ENCODE measurements at regions not wholly inside any gene's neighbourhood (a gene's known extent, or its start where the extent isn't known, plus 50 kb on each side); places are given as distances from the start of the nearest gene placed in this dataset.

- DNase-seq (ENCODE audit: low read depth, low spot score) (no peak), ATAC-seq (no peak), FAIRE-seq (no peak)
- ChIA-PET CTCF (no interaction called here), SMC1A (ENCODE audit: uncharacterized antibody, unreplicated experiment) (interaction anchor here (0.6 kb wide), 1 partner anchor 108 kb away, joined by 3 read pairs; no protein-coding TSS in a partner anchor), POLR2A (no interaction called here), RAD21 (ENCODE audit: unreplicated experiment) (no interaction called here)
- Histone ChIP-seq H2AFZ (ENCODE audit: control insufficient read depth, low read depth, low read length) (no peak overlapping the region), H3K36me3 (ENCODE audit: control insufficient read depth in 2 of 2, insufficient read depth in 2 of 2, low read length in 1 of 2) (no peaks in the 10 kb centered on the region), H3K27me3 (replicated peaks in 1 of 2; ENCODE audit: control insufficient read depth in 2 of 2, insufficient read depth in 2 of 2, low read length in 1 of 2) (peaks cover 0 to 2% of the 10 kb centered on the region in 2 experiments), H3K9me3 (replicated peaks; ENCODE audit: control insufficient read depth, insufficient read depth, low read length) (no peaks in the 10 kb centered on the region; the same call in 2 of the 3 replicates), H3K4me2 (ENCODE audit: control insufficient read depth, insufficient read depth) (no peak overlapping the region), H3K4me1 (ENCODE audit: control insufficient read depth, insufficient read depth, low read length) (no peaks in the 10 kb centered on the region), H3K27ac (ENCODE audit: control insufficient read depth, insufficient read depth) (no peak overlapping the region), H3K9ac (ENCODE audit: control insufficient read depth, insufficient read depth, low read length) (no peak overlapping the region), H3K79me2 (ENCODE audit: control insufficient read depth, insufficient read depth, low read length) (no peaks in the 10 kb centered on the region), H3K4me3 (no peak overlapping the region), H4K20me1 (ENCODE audit: control insufficient read depth, insufficient read depth) (no peaks in the 10 kb centered on the region)
- in situ Hi-C loops (cut with MboI) = no loop called here
- 16% methylated on average over 9 of the region's 9 CpGs for WGBS (ENCODE audit: insufficient coverage, insufficient replicate concordance, low lambda C conversion rate, missing lambda C conversion rate)
- intact Hi-C loops (cut with micrococcal nuclease; ENCODE audit: unreplicated experiment) = no loop called here
- TF ChIP-seq USF1 (IDR thresholded peaks at IDR 0.05; ENCODE audit: borderline replicate concordance, extremely low read length, insufficient read depth, low read depth, low read length) (peak; percentile 27), ZNF24 (IDR thresholded peaks at IDR 0.05) (no peak)
- no TSS peak for BruUV-seq (replicated peaks)
Measured at GRCh38 chr2:2686222-2686621, 355.1 kb upstream of the MYT1L start.

- ChIA-PET CTCF (no interaction called here), RAD21 (ENCODE audit: unreplicated experiment) (no interaction called here), POLR2A (no interaction called here), SMC1A (ENCODE audit: uncharacterized antibody, unreplicated experiment) (no interaction called here)
- Histone ChIP-seq H3K79me2 (ENCODE audit: control insufficient read depth, insufficient read depth, low read length) (no peaks in the 10 kb centered on the region), H4K20me1 (ENCODE audit: control insufficient read depth, insufficient read depth) (no peaks in the 10 kb centered on the region), H3K27ac (ENCODE audit: control insufficient read depth, insufficient read depth) (no peak overlapping the region), H3K27me3 (replicated peaks in 1 of 2; ENCODE audit: control insufficient read depth in 2 of 2, insufficient read depth in 2 of 2, low read length in 1 of 2) (peaks cover 0 to 2% of the 10 kb centered on the region in 2 experiments), H3K4me2 (ENCODE audit: control insufficient read depth, insufficient read depth) (no peak overlapping the region), H2AFZ (ENCODE audit: control insufficient read depth, low read depth, low read length) (no peak overlapping the region), H3K9me3 (replicated peaks; ENCODE audit: control insufficient read depth, insufficient read depth, low read length) (no peaks in the 10 kb centered on the region), H3K4me1 (ENCODE audit: control insufficient read depth, insufficient read depth, low read length) (no peaks in the 10 kb centered on the region), H3K36me3 (ENCODE audit: control insufficient read depth in 2 of 2, insufficient read depth in 2 of 2, low read length in 1 of 2) (no peaks in the 10 kb centered on the region), H3K4me3 (no peak overlapping the region), H3K9ac (ENCODE audit: control insufficient read depth, insufficient read depth, low read length) (no peak overlapping the region)
- TF ChIP-seq SUZ12 (IDR thresholded peaks at IDR 0.05; ENCODE audit: unreplicated experiment) (peak; percentile 38), SREBF2 (IDR thresholded peaks at IDR 0.05; ENCODE audit: low read length) (no peak)
- intact Hi-C loops (cut with micrococcal nuclease; ENCODE audit: unreplicated experiment) (no loop called here), in situ Hi-C loops (cut with MboI) (no loop called here)
- ATAC-seq (no peak), FAIRE-seq (no peak), DNase-seq (ENCODE audit: low read depth, low spot score) (no peak)
- WGBS (ENCODE audit: insufficient coverage, insufficient replicate concordance, low lambda C conversion rate, missing lambda C conversion rate) = 10% methylated on average over 9 of the region's 9 CpGs
- BruUV-seq (replicated peaks) = no TSS peak
Measured at GRCh38 chr2:2683606-2684224, 352.6 kb upstream of the MYT1L start.

Measured in GM12878 (cell line).